ENCODE measurements at regions not wholly inside any gene's neighbourhood (a gene's known extent, or its start where the extent isn't known, plus 50 kb on each side); places are given as distances from the start of the nearest gene placed in this dataset.

GRCh38 chr7:41491308-41491707 lies 211.6 kb downstream of the INHBA start:
- H3K9ac ChIP-seq (ENCODE audit: low read depth in 1 of 2, low read length in 2 of 2): no peak overlapping the region

GRCh38 chr7:41489885-41490284 lies 213.0 kb downstream of the INHBA start:
- Histone ChIP-seq H3K9ac (ENCODE audit: low read depth in 1 of 2, low read length in 2 of 2) (no peak overlapping the region), H3K4me1 (ENCODE audit: control insufficient read depth in 4 of 4, insufficient read depth in 4 of 4, low read length in 3 of 4) (peaks cover 0 to 3% (median 0%) of the 10 kb centered on the region in 4 donors), H3K36me3 (ENCODE audit: control insufficient read depth in 4 of 4, insufficient read depth in 3 of 4, low read depth in 1 of 4, low read length in 3 of 4) (no peaks in the 10 kb centered on the region), H3K27me3 (ENCODE audit: control insufficient read depth in 4 of 4, insufficient read depth in 4 of 4, low read length in 3 of 4) (no peaks in the 10 kb centered on the region), H3K9me3 (ENCODE audit: control insufficient read depth in 4 of 4, low read length in 3 of 4) (no peaks in the 10 kb centered on the region), H3K4me3 (ENCODE audit: low read depth in 1 of 3, low read length in 3 of 3) (no peak overlapping the region), H3K27ac (ENCODE audit: low read depth in 1 of 2, low read length in 2 of 2) (no peak overlapping the region)
- TF ChIP-seq, protein P1, sequence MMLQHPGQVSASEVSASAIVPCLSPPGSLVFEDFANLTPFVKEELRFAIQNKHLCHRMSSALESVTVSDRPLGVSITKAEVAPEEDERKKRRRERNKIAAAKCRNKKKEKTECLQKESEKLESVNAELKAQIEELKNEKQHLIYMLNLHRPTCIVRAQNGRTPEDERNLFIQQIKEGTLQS (IDR thresholded peaks at IDR 0.05): no peak
- TF ChIP-seq SP1 (IDR thresholded peaks at IDR 0.05) (no peak), RAD21 (IDR thresholded peaks at IDR 0.05) (no peak), FOXA2 (IDR thresholded peaks at IDR 0.05) (no peak)
- no peak for DNase-seq (ENCODE audit: low spot score)
- 93% methylated on average over 2 of the region's 2 CpGs for WGBS

More at GRCh38 chr7:41491308-41491707, 211.6 kb downstream of the INHBA start:
- no peaks in the 10 kb centered on the region for H3K9me3 ChIP-seq (ENCODE audit: control insufficient read depth in 4 of 4, low read length in 3 of 4)
- DNase-seq (ENCODE audit: low spot score): no peak
- no peak for TF ChIP-seq SP1 (IDR thresholded peaks at IDR 0.05)
- TF ChIP-seq, protein P2, sequence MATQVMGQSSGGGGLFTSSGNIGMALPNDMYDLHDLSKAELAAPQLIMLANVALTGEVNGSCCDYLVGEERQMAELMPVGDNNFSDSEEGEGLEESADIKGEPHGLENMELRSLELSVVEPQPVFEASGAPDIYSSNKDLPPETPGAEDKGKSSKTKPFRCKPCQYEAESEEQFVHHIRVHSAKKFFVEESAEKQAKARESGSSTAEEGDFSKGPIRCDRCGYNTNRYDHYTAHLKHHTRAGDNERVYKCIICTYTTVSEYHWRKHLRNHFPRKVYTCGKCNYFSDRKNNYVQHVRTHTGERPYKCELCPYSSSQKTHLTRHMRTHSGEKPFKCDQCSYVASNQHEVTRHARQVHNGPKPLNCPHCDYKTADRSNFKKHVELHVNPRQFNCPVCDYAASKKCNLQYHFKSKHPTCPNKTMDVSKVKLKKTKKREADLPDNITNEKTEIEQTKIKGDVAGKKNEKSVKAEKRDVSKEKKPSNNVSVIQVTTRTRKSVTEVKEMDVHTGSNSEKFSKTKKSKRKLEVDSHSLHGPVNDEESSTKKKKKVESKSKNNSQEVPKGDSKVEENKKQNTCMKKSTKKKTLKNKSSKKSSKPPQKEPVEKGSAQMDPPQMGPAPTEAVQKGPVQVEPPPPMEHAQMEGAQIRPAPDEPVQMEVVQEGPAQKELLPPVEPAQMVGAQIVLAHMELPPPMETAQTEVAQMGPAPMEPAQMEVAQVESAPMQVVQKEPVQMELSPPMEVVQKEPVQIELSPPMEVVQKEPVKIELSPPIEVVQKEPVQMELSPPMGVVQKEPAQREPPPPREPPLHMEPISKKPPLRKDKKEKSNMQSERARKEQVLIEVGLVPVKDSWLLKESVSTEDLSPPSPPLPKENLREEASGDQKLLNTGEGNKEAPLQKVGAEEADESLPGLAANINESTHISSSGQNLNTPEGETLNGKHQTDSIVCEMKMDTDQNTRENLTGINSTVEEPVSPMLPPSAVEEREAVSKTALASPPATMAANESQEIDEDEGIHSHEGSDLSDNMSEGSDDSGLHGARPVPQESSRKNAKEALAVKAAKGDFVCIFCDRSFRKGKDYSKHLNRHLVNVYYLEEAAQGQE (IDR thresholded peaks at IDR 0.05): no peak
- TF ChIP-seq, protein P3, sequence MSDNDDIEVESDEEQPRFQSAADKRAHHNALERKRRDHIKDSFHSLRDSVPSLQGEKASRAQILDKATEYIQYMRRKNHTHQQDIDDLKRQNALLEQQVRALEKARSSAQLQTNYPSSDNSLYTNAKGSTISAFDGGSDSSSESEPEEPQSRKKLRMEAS (IDR thresholded peaks at IDR 0.05): no peak
- no peak for TF ChIP-seq RAD21 (IDR thresholded peaks at IDR 0.05)
- TF ChIP-seq HNF4G (IDR thresholded peaks at IDR 0.05): no peak
- TF ChIP-seq FOXA2 (IDR thresholded peaks at IDR 0.05): no peak
- no peak for TF ChIP-seq TAF1 (conservative IDR thresholded peaks at IDR 0.05)
- no peak for TF ChIP-seq GABPA (IDR thresholded peaks at IDR 0.05 in 1 of 2, conservative IDR thresholded peaks at IDR 0.05 in 1 of 2)
- no peak for TF ChIP-seq RXRA (IDR thresholded peaks at IDR 0.05)
- TF ChIP-seq YY1 (IDR thresholded peaks at IDR 0.05): no peak
- no peak for TF ChIP-seq EGR1 (IDR thresholded peaks at IDR 0.05; ENCODE audit: low read depth in 2 of 2)
- no peak for TF ChIP-seq FOXA1 (IDR thresholded peaks at IDR 0.05)
- no peak for TF ChIP-seq JUND (IDR thresholded peaks at IDR 0.05)
- TF ChIP-seq, protein P1 (IDR thresholded peaks at IDR 0.05): no peak
- no peaks in the 10 kb centered on the region for H3K27me3 ChIP-seq (ENCODE audit: control insufficient read depth in 4 of 4, insufficient read depth in 4 of 4, low read length in 3 of 4)
- H3K4me1 ChIP-seq (ENCODE audit: control insufficient read depth in 4 of 4, insufficient read depth in 4 of 4, low read length in 3 of 4): peaks cover 0 to 3% (median 0%) of the 10 kb centered on the region in 4 donors
- no peaks in the 10 kb centered on the region for H3K36me3 ChIP-seq (ENCODE audit: control insufficient read depth in 4 of 4, insufficient read depth in 3 of 4, low read depth in 1 of 4, low read length in 3 of 4)
- 47% methylated on average over 5 of the region's 5 CpGs for WGBS
- H3K4me3 ChIP-seq (ENCODE audit: low read depth in 1 of 3, low read length in 3 of 3): no peak overlapping the region
- H3K27ac ChIP-seq (ENCODE audit: low read depth in 1 of 2, low read length in 2 of 2): no peak overlapping the region

Measured in liver (tissue), 7 donors.